ENCODE measurements at regions not wholly inside any gene's neighbourhood (a gene's known extent, or its start where the extent isn't known, plus 50 kb on each side); places are given as distances from the start of the nearest gene placed in this dataset.

- H3K4me3 ChIP-seq (ENCODE audit: low read depth, low read length) = no peak overlapping the region
- no peak for DNase-seq (ENCODE audit: low read depth)
- TF ChIP-seq, protein P1, sequence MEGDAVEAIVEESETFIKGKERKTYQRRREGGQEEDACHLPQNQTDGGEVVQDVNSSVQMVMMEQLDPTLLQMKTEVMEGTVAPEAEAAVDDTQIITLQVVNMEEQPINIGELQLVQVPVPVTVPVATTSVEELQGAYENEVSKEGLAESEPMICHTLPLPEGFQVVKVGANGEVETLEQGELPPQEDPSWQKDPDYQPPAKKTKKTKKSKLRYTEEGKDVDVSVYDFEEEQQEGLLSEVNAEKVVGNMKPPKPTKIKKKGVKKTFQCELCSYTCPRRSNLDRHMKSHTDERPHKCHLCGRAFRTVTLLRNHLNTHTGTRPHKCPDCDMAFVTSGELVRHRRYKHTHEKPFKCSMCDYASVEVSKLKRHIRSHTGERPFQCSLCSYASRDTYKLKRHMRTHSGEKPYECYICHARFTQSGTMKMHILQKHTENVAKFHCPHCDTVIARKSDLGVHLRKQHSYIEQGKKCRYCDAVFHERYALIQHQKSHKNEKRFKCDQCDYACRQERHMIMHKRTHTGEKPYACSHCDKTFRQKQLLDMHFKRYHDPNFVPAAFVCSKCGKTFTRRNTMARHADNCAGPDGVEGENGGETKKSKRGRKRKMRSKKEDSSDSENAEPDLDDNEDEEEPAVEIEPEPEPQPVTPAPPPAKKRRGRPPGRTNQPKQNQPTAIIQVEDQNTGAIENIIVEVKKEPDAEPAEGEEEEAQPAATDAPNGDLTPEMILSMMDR (conservative IDR thresholded peaks at IDR 0.05; ENCODE audit: low read depth, low read length) = no peak
Measured at GRCh38 chrX:9166584-9166944, 132.6 kb upstream of the FAM9B start.

DNA sequence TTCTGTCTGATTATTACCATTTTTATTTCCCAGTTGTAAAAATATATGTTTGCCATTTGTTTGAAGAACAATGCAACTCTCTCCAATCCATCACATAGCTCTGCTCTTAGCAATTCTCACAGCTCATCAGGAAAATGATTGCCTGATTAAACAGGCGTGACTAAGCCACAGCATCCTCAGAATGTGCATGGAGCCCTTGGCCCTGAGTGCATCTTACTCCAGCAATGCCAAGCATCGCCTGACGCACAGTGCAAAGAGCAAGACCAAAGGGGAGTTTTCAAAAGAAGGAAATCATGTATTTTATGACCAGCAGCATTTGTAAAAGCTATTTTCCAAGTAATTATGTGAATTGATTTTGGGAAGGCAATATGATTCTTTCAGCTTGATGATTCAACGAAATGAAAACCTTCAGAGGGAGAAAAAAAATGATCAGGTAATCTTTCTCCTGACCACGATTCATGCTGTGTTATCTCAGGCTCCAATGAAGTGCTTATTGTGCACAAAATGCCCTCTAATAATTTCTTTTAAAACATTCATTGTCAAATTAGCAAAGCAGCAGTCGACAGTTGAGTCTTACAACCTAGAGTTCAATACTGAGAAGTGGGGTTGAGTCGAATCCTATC lies 138.0 kb upstream of the FAM9B start:
- TF ChIP-seq, protein P1 (conservative IDR thresholded peaks at IDR 0.05; ENCODE audit: low read depth, low read length) = no peak
- DNase-seq (ENCODE audit: low read depth) = peak; percentile 25
- no peak overlapping the region for H3K4me3 ChIP-seq (ENCODE audit: low read depth, low read length)

DNA sequence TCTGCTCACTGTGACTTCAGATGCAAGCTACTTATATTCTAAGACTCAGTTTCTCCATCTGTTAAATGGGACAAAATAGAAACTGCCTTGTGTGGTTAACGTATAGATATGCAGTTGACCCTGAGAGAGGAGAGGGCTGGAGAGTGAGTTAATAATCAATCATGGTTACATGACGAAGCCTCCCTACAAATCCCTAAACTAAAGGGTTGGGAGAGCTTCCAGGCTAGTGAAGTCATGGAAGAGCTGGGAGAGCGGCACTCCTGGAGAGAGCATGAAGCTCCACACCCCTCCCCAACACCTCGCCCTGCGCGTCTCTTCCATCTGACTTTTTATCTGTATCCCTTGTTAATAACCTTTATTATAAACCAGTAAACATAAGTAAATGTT lies 138.5 kb upstream of the FAM9B start:
- TF ChIP-seq, protein P1 (conservative IDR thresholded peaks at IDR 0.05; ENCODE audit: low read depth, low read length) = no peak
- H3K4me3 ChIP-seq (ENCODE audit: low read depth, low read length) = no peak overlapping the region
- no peak for DNase-seq (ENCODE audit: low read depth)

DNA sequence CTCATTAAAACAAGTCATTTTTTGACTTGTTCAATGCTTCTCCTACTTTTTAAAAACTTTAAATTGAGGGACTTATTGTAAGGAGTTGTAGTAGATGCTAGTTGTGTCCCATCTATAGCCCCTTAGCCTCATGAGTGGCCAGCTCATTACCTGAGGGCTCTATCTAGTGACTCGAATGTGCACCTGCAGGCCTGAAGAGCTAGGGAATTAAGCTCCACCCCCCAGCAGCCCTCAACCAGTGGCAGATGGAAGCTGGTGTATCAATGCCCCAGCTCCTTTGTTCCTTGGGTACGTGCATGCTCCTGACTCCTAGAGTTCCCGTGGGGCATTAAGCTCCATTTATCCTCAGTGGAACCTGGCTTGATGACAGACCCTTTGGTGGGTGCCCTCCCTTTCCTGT lies 146.7 kb upstream of the FAM9B start:
- TF ChIP-seq, protein P1 (conservative IDR thresholded peaks at IDR 0.05; ENCODE audit: low read depth, low read length) = no peak
- H3K4me3 ChIP-seq (ENCODE audit: low read depth, low read length) = no peak overlapping the region
- DNase-seq (ENCODE audit: low read depth) = no peak

- TF ChIP-seq, protein P1 (conservative IDR thresholded peaks at IDR 0.05; ENCODE audit: low read depth, low read length) = no peak
Measured at GRCh38 chrX:9182041-9182440, 148.1 kb upstream of the FAM9B start.

DNA sequence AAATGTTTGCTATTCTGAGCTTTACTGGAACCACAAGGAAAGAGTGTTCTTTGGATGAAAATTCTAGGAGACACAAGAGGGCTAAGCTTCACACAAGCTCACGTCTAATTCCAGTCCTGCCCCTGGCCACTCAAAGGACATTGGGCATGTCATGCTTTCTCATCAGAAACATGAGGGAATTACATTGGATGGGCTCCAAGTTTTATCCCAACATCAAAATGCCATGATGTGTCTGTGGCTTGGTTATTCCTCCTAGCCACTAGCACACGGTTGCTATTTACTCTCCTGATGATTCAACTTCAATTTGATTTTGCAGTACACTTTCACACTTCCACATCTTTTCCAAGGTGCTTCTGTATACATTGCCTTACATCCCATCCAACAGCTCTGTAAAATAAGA lies 149.6 kb upstream of the FAM9B start:
- H3K4me3 ChIP-seq (ENCODE audit: low read depth, low read length) = no peak overlapping the region
- no peak for DNase-seq (ENCODE audit: low read depth)
- TF ChIP-seq, protein P1 (conservative IDR thresholded peaks at IDR 0.05; ENCODE audit: low read depth, low read length) = no peak

More at GRCh38 chrX:9182041-9182440, 148.1 kb upstream of the FAM9B start:
- no peak overlapping the region for H3K4me3 ChIP-seq (ENCODE audit: low read depth, low read length)
- DNase-seq (ENCODE audit: low read depth) = no peak

DNA sequence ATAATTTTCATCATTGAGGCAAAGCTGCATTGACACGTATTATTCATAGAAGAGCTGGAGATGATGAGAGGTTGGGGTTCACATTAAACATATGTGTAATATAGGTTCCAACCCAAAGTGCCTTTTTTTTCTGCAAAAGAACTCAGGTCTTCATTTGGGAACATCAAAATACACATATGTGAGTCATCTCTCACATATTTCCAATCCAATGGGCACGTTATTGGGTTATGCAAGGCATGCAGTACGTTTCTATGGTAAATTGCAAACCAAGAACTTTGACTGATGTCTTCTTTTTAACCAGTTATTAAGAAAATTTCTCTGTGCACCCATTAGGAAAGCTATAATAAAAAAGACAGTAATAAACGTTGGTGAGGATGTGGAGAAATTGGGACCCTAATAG lies 150.3 kb upstream of the FAM9B start:
- no peak overlapping the region for H3K4me3 ChIP-seq (ENCODE audit: low read depth, low read length)
- peak; percentile 37 for DNase-seq (ENCODE audit: low read depth)
- TF ChIP-seq, protein P1 (conservative IDR thresholded peaks at IDR 0.05; ENCODE audit: low read depth, low read length) = no peak

All from choroid plexus epithelial cell (primary cell).